HL-60 (cell line): ENCODE measurements at regions not wholly inside any gene's neighbourhood (a gene's known extent, or its start where the extent isn't known, plus 50 kb on each side); places are given as distances from the start of the nearest gene placed in this dataset.
"Not testable (repeated sequence)": the region's sequence is repeated elsewhere in the genome, so short reads cannot be mapped to it uniquely, and the experiment has no call there.

Source experiments
- DNase-seq, 2 experiments: peaks; one replicate each; pipeline ENCODE4 v3.0.0-alpha.2; 2010 to 2020; ENCODE audit warnings: low read depth in 1 of 2, low spot score in 1 of 2
- H3K27ac ChIP-seq: fragments of 250-450 bp; sonication (Bioruptor Pico); replicated peaks from 2 replicates; pipeline ENCODE4 v1.5.1; 2020; ENCODE audit warnings: mild to moderate bottlenecking, moderate library complexity
- H3K27me3 ChIP-seq: fragments of 250-450 bp; sonication (Bioruptor Pico); 2 replicates; pipeline ENCODE4 v1.5.1; 2021; ENCODE audit warnings: mild to moderate bottlenecking, moderate library complexity; ENCODE audit not compliant: insufficient read depth, poor library complexity, severe bottlenecking
- H3K4me3 ChIP-seq: replicated peaks from 2 replicates; pipeline ENCODE4 v1.5.1; 2011; ENCODE audit warnings: mild to moderate bottlenecking, control low read depth, low read length; ENCODE audit not compliant: insufficient read depth
- CTCF ChIP-seq: IDR thresholded peaks from one replicate; pipeline ENCODE4 v1.5.1; 2011; ENCODE audit warnings: low read length, control low read depth, inconsistent platforms; ENCODE audit not compliant: insufficient read depth
- GABPA ChIP-seq: IDR thresholded peaks from 2 replicates; pipeline ENCODE4 v1.6.1; 2012; ENCODE audit warnings: low read depth
- POLR2AphosphoS5 ChIP-seq: IDR thresholded peaks from 2 replicates; pipeline ENCODE4 v1.6.1; 2012; ENCODE audit warnings: low read depth
- REST ChIP-seq: IDR thresholded peaks from 2 replicates; pipeline ENCODE4 v1.6.1; 2012; ENCODE audit warnings: low read depth; ENCODE audit not compliant: insufficient replicate concordance
- SPI1 ChIP-seq: IDR thresholded peaks from 2 replicates; pipeline ENCODE4 v1.6.1; 2012; ENCODE audit warnings: low read depth, mild to moderate bottlenecking, borderline replicate concordance

- no peak for TF ChIP-seq POLR2AphosphoS5
- TF ChIP-seq GABPA, result no peak
- TF ChIP-seq SPI1, result no peak
- no peak for TF ChIP-seq CTCF
- no peak for TF ChIP-seq REST
- peak overlapping the region; percentile 79 for H3K27ac ChIP-seq
These were observed 119.6 kb upstream of the PITX1 start for GRCh38 chr5:135153661-135154060.

GRCh38 chr5:135153259-135153658 is 119.2 kb upstream of the PITX1 start:
- Histone ChIP-seq H3K27me3 (no peaks in the 10 kb centered on the region), H3K27ac (peak overlapping the region; percentile 79), H3K4me3 (no peak overlapping the region)
- TF ChIP-seq SPI1 (no peak), GABPA (no peak), REST (no peak), CTCF (no peak), POLR2AphosphoS5 (no peak)
- DNase-seq, result no peak

More at GRCh38 chr5:135153661-135154060, 119.6 kb upstream of the PITX1 start:
- Histone ChIP-seq H3K4me3 (no peak overlapping the region), H3K27me3 (no peaks in the 10 kb centered on the region)
- DNase-seq, result peak in 1 of 2 experiments; percentile 51

GRCh38 chr5:135151660-135152059 is 117.6 kb upstream of the PITX1 start:
- peak overlapping the region; percentile 52 for H3K27ac ChIP-seq
- H3K27me3 ChIP-seq, H3K4me3 ChIP-seq, DNase-seq: not testable (repeated sequence)

DNA sequence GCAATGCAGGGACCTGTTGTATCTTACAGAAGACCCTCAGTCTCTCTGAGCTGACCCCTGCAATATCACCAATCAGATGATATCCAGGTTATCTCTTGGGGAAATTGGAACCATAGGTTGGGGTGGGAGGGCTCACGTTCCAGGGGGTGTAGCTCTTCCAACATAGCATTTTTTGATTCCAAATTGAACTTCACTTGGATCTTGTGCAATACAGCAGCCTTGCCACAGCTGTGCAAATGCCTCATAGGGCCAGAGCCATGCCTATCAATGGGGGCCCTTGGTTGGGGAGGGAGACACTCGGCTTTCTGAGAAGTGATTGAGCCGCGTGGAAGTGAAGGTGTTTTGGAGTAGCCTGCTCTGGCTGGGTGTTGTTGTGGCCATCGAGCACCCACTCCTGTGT is 117.2 kb upstream of the PITX1 start:
- DNase-seq, result peak in 1 of 2 experiments; percentile 53
- Histone ChIP-seq H3K27ac (peak overlapping the region; percentile 52), H3K4me3 (no peak overlapping the region), H3K27me3 (no peaks in the 10 kb centered on the region)
- TF ChIP-seq GABPA (no peak), SPI1 (no peak), CTCF (no peak), REST (no peak), POLR2AphosphoS5 (no peak)
